ENCODE measurements at regions not wholly inside any gene's neighbourhood (a gene's known extent, or its start where the extent isn't known, plus 50 kb on each side); places are given as distances from the start of the nearest gene placed in this dataset.

DNA sequence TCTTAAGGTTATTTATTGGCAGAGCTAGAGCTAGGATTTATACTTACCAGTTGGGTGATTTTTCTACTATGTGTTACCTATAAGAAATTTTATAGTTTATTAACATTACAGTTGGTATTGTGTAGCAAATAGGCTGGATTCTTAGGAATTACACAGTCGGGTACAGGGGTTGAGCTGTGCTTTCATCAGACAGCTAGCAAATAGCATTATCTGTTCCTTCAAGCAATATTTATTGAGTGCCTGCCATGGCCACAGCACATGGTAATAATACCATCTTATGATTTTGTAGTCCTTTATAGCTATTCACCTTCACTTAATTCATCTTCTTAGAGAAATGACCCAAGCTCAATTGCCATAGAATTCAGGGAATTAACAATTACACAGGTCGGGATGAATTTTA, 109.4 kb upstream of the PACRGL start:
- Histone ChIP-seq H3K9me3 (ENCODE audit: control insufficient read depth, insufficient read depth, low read length) (no peaks in the 10 kb centered on the region), H3K27ac (ENCODE audit: low read length) (no peak overlapping the region), H3K4me1 (ENCODE audit: control insufficient read depth, insufficient read depth, low read length) (no peaks in the 10 kb centered on the region), H3K27me3 (ENCODE audit: control insufficient read depth, insufficient read depth, low read length) (no peaks in the 10 kb centered on the region), H3K36me3 (ENCODE audit: control insufficient read depth, insufficient read depth, low read length) (no peaks in the 10 kb centered on the region), H3K4me3 (ENCODE audit: low read length) (no peak overlapping the region)
- Mint-ChIP-seq H3K4me1 (no peaks in the 10 kb centered on the region), H3K27me3 (ENCODE audit: low read depth in 2 of 2) (peaks cover 0 to 2% of the 10 kb centered on the region in 2 donors), H3K4me3 (no peak overlapping the region), H3K36me3 (no peaks in the 10 kb centered on the region), H3K27ac (no peak overlapping the region), H3K9me3 (no peaks in the 10 kb centered on the region)
- ATAC-seq (no peak), DNase-seq (no peak)
- TF ChIP-seq CTCF (IDR thresholded peaks at IDR 0.05): no peak
- 83% methylated on average over 2 of the region's 2 CpGs for WGBS (ENCODE audit: insufficient coverage)
- intact Hi-C loops (cut with micrococcal nuclease): no loop called here

DNA sequence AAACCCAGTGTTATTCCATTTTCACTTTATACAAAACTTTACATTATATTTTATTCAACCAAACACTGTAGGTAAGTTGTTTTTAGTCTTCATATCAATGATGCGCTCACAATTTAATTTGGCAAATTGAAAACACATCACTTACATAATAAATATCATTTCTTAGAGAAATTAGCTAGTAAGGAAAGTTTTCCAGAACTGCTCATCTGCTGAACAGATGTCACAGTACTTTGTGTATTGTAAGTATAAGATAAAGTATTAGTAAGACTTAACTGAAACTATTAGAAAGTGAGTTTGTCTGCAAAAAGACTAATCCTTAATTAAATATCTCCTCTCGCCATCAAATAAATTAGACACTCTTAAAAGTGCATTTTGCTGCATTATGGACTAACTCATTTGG, 108.7 kb upstream of the PACRGL start:
- no peak overlapping the region for H3K27ac Mint-ChIP-seq
- H3K4me3 Mint-ChIP-seq: no peak overlapping the region
- Histone ChIP-seq H3K27ac (ENCODE audit: low read length) (no peak overlapping the region), H3K27me3 (ENCODE audit: control insufficient read depth, insufficient read depth, low read length) (no peaks in the 10 kb centered on the region), H3K4me3 (ENCODE audit: low read length) (no peak overlapping the region), H3K4me1 (ENCODE audit: control insufficient read depth, insufficient read depth, low read length) (no peaks in the 10 kb centered on the region), H3K9me3 (ENCODE audit: control insufficient read depth, insufficient read depth, low read length) (no peaks in the 10 kb centered on the region), H3K36me3 (ENCODE audit: control insufficient read depth, insufficient read depth, low read length) (no peaks in the 10 kb centered on the region)
- H3K36me3 Mint-ChIP-seq: no peaks in the 10 kb centered on the region
- no CpG with 5 or more reads among the region's 2 CpGs for WGBS (ENCODE audit: insufficient coverage)
- peaks cover 0 to 2% of the 10 kb centered on the region in 2 donors for H3K27me3 Mint-ChIP-seq (ENCODE audit: low read depth in 2 of 2)
- no peaks in the 10 kb centered on the region for H3K9me3 Mint-ChIP-seq
- DNase-seq (no peak), ATAC-seq (no peak)
- no peaks in the 10 kb centered on the region for H3K4me1 Mint-ChIP-seq
- no peak for TF ChIP-seq CTCF (IDR thresholded peaks at IDR 0.05)
- intact Hi-C loops (cut with micrococcal nuclease): no loop called here

- no peak for DNase-seq
- no peaks in the 10 kb centered on the region for H3K27me3 ChIP-seq (ENCODE audit: control insufficient read depth, insufficient read depth, low read length)
- no peak overlapping the region for H3K4me3 Mint-ChIP-seq
- no peak for ATAC-seq
- H3K9me3 ChIP-seq (ENCODE audit: control insufficient read depth, insufficient read depth, low read length): no peaks in the 10 kb centered on the region
- H3K4me1 Mint-ChIP-seq: no peaks in the 10 kb centered on the region
- H3K27me3 Mint-ChIP-seq (ENCODE audit: low read depth in 2 of 2): peaks cover 0 to 2% of the 10 kb centered on the region in 2 donors
- H3K27ac Mint-ChIP-seq: no peak overlapping the region
- H3K4me1 ChIP-seq (ENCODE audit: control insufficient read depth, insufficient read depth, low read length): no peaks in the 10 kb centered on the region
- no peak overlapping the region for H3K27ac ChIP-seq (ENCODE audit: low read length)
- WGBS (ENCODE audit: insufficient coverage): 91% methylated on average over 3 of the region's 3 CpGs
- no peaks in the 10 kb centered on the region for H3K36me3 ChIP-seq (ENCODE audit: control insufficient read depth, insufficient read depth, low read length)
- no peaks in the 10 kb centered on the region for H3K36me3 Mint-ChIP-seq
- H3K4me3 ChIP-seq (ENCODE audit: low read length): no peak overlapping the region
- H3K9me3 Mint-ChIP-seq: no peaks in the 10 kb centered on the region
- no peak for TF ChIP-seq CTCF (IDR thresholded peaks at IDR 0.05)
- intact Hi-C loops (cut with micrococcal nuclease): no loop called here
Measured at GRCh38 chr4:20592013-20592412, 108.2 kb upstream of the PACRGL start.

DNA sequence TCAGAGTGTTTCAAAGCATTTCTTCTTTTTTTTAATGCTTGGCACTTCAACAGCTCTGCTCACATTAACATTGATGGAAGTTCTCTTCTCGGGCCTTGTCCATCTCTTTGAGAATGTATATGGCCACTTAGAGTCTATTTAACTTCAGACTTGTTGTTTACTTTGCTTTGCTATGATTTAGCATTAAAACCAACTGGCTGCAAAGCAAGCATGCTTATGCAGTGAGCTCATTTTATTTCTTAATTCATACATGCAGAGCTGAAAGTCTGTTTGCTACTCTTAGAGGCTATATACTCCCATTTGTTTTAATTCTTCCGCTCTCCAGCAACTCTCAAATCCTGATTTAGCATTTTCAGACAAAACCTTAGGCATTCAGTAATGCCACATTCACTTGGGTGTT, 107.6 kb upstream of the PACRGL start:
- H3K27me3 Mint-ChIP-seq (ENCODE audit: low read depth in 2 of 2): peaks cover 0 to 2% of the 10 kb centered on the region in 2 donors

More for the DNA sequence above, 107.6 kb upstream of the PACRGL start:
- H3K27ac Mint-ChIP-seq: no peak overlapping the region
- WGBS (ENCODE audit: insufficient coverage): 72% methylated on average over 2 of the region's 2 CpGs
- H3K9me3 ChIP-seq (ENCODE audit: control insufficient read depth, insufficient read depth, low read length): no peaks in the 10 kb centered on the region
- H3K27ac ChIP-seq (ENCODE audit: low read length): no peak overlapping the region
- no peaks in the 10 kb centered on the region for H3K27me3 ChIP-seq (ENCODE audit: control insufficient read depth, insufficient read depth, low read length)
- DNase-seq (no peak), ATAC-seq (no peak)
- H3K4me3 Mint-ChIP-seq: no peak overlapping the region
- no peaks in the 10 kb centered on the region for H3K4me1 Mint-ChIP-seq
- intact Hi-C loops (cut with micrococcal nuclease): no loop called here
- H3K36me3 ChIP-seq (ENCODE audit: control insufficient read depth, insufficient read depth, low read length): no peaks in the 10 kb centered on the region
- H3K4me3 ChIP-seq (ENCODE audit: low read length): no peak overlapping the region
- no peaks in the 10 kb centered on the region for H3K9me3 Mint-ChIP-seq
- H3K4me1 ChIP-seq (ENCODE audit: control insufficient read depth, insufficient read depth, low read length): no peaks in the 10 kb centered on the region
- no peak for TF ChIP-seq CTCF (IDR thresholded peaks at IDR 0.05)
- no peaks in the 10 kb centered on the region for H3K36me3 Mint-ChIP-seq

Measured in natural killer cell (primary cell).